HG03108 (cell line): ENCODE measurements at regions not wholly inside any gene's neighbourhood (a gene's known extent, or its start where the extent isn't known, plus 50 kb on each side); places are given as distances from the start of the nearest gene placed in this dataset.

ENCODE experiments used
- ATAC-seq: cut with Tn5 transposase; IDR thresholded peaks from one replicate; pipeline ENCODE4 v1.9.1; 2021; ENCODE audit warnings: moderate library complexity; ENCODE audit not compliant: unreplicated experiment

DNA sequence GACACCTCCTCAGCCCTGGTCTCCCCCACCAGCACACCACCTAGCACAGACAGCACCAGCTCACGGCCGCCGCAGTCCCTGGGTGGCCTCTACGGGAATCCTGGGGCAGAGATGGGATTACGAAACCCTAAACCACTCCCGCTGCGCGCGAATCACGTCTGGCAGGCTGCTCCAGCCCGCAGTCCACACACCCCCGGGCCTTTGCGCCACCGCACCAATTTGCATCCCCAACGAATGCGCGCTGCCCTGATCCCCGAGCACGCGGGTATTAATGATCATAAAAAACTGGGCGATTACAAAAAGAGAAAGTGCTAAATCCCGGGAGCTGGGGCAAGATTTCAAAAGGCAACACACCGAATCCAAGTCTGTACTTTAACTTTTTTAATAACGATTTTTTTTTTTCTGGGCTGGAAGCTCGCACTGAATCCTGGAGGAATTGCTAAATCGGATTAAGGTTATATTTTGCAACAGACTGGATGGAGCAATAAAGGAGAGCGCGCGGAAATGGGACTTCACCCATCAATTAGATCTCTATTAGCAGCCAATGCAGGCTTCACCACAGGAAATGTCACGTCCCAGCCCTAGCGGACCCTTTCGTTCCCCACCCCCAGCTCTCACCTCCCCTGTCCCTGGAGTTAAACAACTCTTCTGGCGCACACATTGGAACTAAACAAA lies 69.8 kb upstream of the TMEM33 start:
- ATAC-seq = no peak

DNA sequence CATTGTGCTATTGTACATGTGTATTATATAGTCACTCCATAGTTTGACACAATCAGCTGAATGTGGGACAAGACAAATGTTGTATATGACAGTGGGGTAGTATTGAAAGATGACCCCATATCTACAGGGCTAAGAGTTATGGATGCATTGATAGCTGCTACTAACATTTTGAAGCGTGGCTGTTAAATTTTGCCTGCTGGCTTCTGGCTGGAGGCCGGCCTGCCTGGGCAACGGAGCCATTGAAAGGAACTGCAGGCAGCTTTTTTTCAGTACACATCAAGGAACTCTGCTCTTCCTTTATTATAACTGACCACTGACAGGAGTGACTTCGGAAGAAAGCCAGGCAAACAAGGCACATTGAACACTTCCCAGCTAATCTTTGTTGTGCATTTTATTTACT lies 76.1 kb upstream of the TMEM33 start:
- ATAC-seq = no peak

DNA sequence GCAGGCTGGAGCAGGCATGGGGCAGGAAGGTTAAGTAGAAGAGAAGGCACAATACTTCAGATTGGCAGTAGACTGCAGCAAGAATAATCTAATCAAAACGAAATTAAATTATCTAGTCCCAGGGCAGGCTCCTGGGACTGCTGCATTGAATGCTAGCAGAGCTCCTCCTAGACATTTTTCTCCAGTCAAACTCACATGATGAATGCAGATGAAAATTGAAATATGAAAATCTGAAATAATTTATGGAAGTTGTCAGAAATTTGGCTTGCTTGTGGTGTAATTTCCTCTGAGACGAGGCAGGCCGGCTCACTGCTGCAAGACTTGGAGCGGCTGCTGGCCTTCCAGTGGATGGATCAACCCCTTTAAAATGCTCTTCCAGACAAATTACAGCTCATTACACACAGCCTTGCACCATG lies 78.0 kb upstream of the TMEM33 start:
- ATAC-seq = no peak

DNA sequence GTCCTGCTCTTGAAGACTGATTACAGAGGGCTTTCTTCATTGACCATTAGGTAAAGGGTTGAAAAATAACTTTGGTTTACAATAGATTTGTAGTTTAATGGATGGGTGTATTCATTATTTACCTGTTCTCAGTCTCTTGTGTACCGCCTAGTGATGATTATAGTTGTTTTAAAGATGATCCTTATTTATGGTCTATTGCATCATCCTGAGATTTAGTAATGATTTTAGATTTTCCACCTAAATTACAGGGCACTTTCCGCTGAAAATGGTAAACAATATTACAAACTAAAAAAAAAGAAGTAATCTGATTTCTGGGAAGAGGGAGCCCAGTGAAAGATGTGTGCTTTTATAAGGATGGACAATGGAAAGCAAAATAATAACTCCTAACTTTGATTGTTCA lies 78.4 kb upstream of the TMEM33 start:
- ATAC-seq = no peak

DNA sequence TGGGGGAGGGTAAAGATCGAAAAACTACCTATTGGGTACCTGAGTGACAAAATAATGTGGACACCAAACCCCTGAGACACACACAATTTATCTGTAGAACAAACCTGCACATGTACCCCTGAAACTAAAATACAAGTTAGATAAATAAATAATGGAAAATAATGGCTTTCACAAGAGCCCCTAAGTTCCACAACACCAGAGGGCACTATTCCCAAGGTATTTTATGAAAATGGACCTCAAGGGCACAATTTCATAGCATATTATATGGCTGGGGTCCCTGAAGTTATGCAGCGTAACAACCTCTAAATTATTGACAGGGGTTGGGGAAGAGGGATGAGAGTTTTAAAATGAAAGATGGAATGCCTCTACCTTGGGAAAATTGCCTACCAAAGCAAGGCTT lies 81.3 kb upstream of the TMEM33 start:
- no peak for ATAC-seq

DNA sequence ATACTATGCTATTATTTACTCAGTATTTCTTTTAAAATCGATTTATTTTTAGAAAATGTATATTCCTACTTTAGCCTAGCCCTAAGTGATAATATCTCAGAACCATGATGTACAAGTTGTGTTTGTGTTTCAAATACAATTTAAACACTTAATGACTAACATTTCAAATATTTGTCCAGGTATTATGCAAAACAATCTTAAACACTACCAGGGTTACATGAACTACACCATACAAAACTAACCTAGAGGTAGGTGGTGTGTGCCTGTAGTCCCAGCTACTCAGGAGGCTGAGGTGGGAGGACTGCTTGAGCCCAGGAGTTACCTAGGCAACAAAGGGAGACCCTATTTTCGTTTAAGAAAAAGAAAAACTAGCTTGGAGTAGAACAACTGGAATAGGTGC lies 83.0 kb upstream of the TMEM33 start:
- ATAC-seq = no peak

DNA sequence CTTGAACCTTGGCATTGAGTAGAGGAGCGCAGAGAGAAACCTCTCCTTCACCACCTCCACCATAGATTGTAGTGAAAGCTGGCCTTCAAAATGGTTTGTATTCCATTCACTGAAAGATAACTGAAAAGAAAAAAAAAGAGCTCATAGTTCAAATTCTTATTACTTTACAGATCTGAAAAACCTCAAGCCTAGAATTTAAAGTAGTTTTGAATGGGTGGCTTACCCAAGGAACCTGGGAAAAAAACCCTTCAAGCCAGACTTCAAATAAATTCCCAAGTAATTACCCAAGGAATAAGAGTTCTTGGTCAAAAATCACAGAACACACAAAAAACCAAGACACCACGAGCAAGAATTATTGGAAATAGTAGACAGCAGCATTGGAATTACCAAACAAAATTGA lies 83.6 kb upstream of the TMEM33 start:
- ATAC-seq = no peak

DNA sequence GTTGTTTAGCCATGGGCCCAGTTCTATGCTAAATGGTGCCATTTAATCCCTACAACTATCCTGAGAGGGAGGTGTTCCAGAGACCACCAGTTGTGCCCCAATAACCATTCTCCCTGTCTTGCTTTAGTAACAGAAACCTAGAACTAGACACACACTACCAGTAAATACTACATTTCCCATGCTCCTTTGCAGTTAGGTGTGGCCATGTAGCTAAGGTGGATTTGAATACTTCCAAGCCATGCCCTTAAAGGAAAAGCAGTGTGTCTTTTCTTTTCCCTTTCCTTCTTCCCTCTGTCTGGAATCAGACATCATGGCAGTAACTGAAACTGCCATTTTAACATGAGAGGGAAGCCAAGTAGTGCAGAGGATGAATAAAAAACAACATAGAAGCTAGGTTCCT lies 90.9 kb upstream of the TMEM33 start:
- ATAC-seq = no peak

DNA sequence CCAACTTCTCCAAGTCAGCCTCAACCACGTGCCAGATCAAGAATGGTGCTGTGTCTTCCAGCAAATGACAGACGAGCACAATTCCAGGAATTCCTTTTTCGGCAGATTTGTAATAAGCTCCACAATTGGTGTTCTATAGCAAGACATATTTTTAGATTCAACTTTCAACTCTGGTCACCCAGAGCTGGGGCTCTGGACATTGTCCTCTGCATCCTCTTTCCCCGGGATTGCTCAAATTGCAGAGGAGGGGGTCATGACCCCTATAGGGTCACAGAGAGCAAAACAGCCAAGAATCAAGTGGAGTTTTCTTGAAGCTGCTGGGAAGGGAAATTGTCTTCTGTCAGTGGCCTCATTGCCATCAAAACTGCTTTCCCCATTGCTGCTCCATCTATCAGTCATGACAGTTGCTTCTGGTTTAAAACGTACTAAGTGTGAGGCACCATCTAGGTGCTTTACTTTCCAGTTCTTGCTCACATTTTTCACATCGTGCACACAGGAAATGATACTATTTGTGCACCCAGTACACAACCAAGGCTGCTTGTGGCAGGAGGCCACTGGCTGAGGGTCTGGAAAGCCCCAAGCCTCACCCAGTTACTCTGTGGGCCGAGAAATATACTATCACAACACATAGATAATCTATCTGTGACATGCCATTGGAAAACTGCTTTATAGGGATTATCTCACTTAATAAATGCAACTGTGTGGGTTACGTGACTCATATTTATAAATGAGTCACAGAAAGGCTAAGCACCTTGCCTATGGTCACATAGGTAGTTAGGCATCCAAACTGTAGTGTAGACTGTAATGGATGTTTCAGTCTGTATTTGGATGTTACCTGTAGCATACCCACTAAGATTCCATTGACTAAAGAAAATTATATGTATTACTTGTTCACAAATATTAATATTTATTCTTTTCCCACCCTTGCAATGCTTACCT lies 91.7 kb upstream of the PHOX2B start:
- ATAC-seq = no peak

DNA sequence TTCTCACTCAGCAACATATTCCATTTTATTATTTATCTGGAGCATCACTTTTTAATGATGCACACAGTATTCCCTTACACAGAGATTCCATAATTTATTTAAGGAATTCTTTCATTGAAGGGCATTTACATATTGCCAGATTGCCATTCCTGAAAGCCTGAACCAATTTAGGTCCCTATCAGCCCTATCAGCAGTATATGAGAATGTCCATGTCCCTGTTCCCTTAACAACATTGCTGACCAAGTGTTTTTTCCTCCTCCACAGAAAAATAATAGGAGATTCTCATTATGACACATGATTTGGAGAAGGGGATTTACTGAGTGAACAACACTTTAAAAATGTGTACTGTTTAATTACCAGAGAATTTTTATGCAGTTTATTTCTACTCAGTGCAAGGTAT lies 90.1 kb upstream of the PHOX2B start:
- ATAC-seq = no peak

DNA sequence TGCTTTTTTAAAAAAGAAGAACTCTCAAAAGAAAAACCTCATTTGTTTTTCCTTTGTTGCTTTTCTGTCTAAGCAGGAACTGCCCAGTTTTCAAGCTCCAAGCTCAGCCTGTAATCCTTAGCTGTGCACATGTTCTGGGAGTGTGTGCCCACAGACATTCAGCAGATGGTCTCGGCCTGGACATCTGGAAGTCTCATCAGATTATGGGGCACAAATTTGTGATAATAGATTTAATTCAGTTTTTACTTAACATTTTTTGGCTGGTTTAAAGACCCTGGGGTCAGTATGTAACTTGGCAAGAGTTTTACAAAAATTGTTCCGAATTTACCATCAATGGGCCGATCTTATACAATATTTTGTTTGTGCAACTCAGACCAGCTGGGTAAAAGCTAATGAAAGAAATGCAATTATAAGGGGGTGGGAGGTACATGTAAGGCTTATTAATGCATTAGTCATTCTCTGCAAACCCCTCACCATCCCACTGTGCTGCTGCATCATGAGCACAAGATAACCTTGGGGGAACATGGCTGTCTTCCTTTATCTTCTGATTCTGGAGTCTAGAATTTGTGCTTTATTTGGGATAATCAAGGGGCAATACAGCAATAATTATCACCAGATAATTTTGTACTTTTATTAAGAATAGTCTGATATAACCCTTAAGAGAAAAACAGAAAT lies 86.9 kb upstream of the PHOX2B start:
- ATAC-seq = no peak

DNA sequence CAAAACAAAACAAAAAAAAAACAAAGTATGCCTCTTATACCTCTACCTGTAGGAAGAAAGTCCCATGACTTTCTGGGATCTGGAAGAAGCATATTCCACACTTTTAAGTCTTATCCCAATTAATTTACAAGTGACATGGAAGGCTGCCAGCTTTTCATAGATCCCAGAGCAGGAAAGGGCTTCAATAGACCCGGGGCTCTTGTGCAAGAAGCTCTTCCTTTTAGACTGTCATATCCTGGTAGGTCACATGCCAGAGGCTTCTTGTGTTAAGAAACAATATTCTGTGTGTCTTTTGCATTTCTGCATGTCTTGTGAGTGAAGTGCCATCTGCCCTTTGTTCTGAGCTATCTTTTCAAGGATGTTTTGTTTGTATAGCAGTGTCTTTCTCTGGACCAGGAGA lies 84.4 kb upstream of the PHOX2B start:
- ATAC-seq = no peak

DNA sequence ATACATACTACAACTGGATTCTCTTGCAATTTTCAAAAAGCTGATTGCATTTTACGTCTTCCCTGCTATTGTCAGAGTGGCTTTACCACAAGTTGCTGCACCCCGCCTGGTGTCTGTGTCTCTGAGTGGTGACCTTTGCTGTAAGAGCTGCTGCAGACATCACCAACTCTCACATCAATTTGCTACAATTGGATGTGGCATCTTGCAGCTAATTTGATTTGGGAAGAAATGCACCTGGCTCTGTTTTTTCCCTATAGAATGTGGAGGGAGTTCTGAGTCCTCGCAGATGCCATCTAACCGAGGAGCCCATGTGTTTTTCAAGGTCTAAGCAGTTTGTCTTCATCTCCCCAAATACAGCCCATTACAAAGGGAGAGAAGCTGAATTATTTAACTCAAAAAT lies 73.8 kb upstream of the PHOX2B start:
- ATAC-seq = no peak

DNA sequence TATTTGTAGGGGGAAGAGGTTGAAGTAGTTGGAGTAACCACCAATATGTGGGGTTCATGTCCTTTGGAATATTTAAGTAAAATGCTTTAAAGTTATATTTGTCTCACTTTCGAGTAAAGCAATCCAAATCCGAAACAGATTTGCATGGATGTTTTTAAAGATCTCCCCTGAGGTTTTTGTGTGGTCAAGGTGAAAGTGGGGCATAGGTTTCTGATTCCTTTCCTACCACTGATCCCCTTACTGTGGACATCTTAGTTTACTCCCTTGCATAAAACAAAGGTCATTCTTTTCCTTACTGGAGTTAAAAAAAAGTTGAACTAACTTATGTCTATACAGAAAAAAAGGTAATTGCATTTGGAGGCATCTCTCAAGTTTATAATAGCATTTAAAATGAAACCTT lies 71.9 kb upstream of the PHOX2B start:
- no peak for ATAC-seq

DNA sequence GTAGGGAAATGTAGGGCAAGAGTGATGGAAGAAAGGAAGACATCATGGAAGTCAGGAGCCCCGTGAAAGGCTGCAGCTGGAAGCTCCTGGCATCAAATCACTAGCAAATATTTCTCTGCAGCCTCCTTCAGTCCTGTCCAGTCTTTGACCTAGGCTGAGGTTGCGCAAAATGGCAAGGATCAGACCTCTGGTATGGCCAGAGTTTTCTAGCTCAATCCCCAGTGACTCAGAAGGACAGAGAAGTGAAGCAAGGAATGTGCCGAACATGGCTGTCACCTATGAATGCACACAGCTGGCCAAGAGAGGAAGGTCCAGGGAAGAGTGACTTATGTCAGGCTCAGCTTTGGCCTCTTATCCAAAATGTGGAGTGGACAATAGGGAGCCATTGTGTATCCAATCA lies 71.1 kb upstream of the PHOX2B start:
- ATAC-seq = no peak

DNA sequence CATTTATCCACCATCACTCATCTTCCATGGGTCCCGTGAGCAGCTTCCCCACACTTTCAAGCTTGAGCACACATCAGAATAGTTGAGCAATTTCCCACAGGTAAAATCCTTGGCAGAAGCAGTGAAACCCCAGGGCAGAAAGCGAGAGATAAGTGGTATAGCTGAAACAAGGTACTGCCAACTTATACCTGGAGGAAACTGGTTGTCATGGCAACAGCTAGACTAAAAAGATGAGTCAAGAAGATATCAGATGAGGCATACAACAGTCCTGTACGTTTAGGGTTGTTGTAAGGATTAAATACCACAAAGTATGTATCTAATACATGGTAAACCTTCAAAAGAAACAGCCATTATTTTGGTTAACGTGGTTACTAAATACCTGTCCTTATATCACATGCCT lies 66.9 kb upstream of the PHOX2B start:
- ATAC-seq = no peak

DNA sequence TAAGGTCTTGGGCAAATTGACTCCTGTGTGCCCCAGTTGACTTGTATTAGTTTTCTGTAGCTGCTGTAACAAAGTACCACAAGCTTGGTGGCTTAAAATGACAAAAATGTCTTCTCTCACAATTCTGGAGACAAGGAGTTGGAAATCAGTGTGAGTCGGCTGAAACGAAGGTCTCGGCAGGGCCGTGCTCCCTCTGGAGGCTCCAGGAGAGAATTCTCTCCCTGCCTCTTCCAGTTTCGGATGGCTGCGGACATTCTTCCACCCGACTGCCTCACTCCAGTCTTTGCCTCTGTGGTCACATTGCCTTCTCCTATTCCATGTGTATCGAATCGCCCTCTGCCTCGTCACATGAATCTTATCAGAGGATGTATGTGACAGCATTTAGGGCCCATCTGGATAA lies 66.0 kb upstream of the PHOX2B start:
- ATAC-seq = no peak

DNA sequence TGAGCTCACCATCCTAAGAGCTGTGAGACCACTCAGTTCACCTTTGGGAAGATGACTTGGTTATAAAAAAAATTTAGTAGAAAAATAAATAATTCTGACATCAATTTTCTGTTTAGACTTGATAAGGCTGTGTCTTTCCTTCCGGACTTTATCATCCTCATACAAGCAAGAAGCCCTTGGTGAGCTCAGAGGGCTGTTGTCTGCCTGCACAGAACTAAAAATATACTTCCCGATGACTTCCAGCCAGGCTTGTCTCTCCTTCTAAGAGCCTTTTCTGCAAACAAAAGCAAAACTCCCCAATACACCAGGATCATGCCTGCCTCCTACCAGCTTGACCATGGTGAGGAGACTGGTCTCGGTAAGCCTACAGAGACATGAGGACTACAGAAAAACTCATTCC lies 58.3 kb upstream of the PHOX2B start:
- ATAC-seq = no peak

DNA sequence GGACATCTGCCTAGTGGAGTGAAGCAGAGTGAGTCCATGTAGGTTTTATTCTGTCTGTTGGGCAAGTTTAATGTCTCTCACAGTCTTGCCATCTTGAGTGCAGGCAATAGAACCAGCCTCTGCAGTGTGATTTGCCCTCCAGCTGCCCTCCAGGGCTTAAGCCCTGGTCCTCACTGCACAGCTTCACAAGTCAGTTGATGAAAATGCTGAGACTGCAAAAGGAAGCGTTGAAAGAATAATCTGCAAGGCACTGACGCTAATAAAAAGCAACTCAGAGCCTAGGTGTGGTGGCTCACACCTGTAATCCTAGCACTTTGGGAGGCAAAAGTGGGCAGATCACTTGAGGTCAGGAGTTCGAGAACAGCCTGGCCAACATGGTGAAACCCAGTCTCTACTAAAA lies 54.1 kb upstream of the PHOX2B start:
- no peak for ATAC-seq

DNA sequence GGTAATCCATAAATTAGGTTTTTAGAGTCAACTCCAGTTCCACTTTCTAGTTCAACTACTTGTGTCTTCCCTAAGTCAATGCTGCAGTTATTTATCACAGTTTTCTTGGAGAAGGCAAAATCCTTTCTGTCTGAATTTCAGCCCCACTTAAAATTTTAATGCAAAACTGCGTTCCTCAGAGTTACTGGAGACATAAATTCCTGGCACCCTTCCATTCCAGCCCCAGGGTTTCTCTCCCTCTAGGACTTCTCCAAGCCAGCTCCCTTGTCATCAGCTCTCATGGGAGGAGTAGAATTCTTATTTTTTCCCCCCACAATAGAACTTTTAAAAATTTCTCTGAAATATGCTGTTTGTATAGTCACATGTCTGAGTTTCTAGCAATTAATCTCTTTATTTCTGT lies 50.6 kb upstream of the PHOX2B start:
- ATAC-seq = no peak
